B cell (primary cell): ENCODE measurements at regions not wholly inside any gene's neighbourhood (a gene's known extent, or its start where the extent isn't known, plus 50 kb on each side); places are given as distances from the start of the nearest gene placed in this dataset.

ENCODE experiments used
- ATAC-seq: fragments of 200-7000 bp; cut with Tn5 transposase; one replicate; pipeline ENCODE4 v1.10.0; 2021; ENCODE audit warnings: low read depth, mild to moderate bottlenecking, moderate number of reproducible peaks, moderate library complexity
- CTCF ChIA-PET: fragments of 350-600 bp; sonication (Branson Sonifier 250); formaldehyde crosslinking; loops from one replicate; lab custom pipeline; 2021; ENCODE audit warnings: antibody characterized with exemption, inconsistent platforms; lab: Charles Lee
- POLR2A ChIA-PET: fragments of 350-600 bp; sonication (Branson Sonifier 250); formaldehyde crosslinking; loops from one replicate; lab custom pipeline; 2021; ENCODE audit warnings: antibody characterized with exemption; lab: Charles Lee
- DNase-seq: peaks from one replicate; pipeline ENCODE4 v3.0.0; 2013
- H2AFZ ChIP-seq: 2 replicates; pipeline ENCODE4 v1.6.1; 2012; ENCODE audit warnings: mild to moderate bottlenecking, low read depth, low read length; ENCODE audit not compliant: insufficient read depth, poor library complexity, severe bottlenecking
- H3K27ac ChIP-seq, 2 donors: 1 replicate in 1 of 2; 2 replicates in 1 of 2; pipeline ENCODE4 v1.5.1; 2012 to 2013; ENCODE audit warnings: low read length in 2 of 2, mild to moderate bottlenecking in 2 of 2, moderate library complexity in 1 of 2
- H3K27me3 ChIP-seq, 4 experiments: fragments of 200-600 bp in 1 of 4; sonication (generic) in 1 of 4; replicated peaks in 1 of 4; 1 replicate in 2 of 4; 2 replicates in 2 of 4; pipeline versions ENCODE4 v1.6.1 to v1.7.0; 2013 to 2016; ENCODE audit warnings: low read length in 3 of 4, mild to moderate bottlenecking in 2 of 4, mixed read lengths in 1 of 4, moderate library complexity in 1 of 4; ENCODE audit not compliant: insufficient read depth in 4 of 4, control insufficient read depth in 3 of 4; ENCODE audit errors: control extremely low read depth in 1 of 4
- H3K36me3 ChIP-seq, 2 experiments: replicated peaks in 1 of 2; 1 replicate in 1 of 2; 2 replicates in 1 of 2; pipeline versions ENCODE4 v1.6.1 to v1.7.1; 2013; ENCODE audit warnings: low read length in 1 of 2; ENCODE audit not compliant: insufficient read depth in 2 of 2, control insufficient read depth in 1 of 2; ENCODE audit errors: control extremely low read depth in 1 of 2, extremely low read depth in 1 of 2
- H3K4me1 ChIP-seq, 2 donors: fragments of 200-600 bp in 1 of 2; sonication (generic) in 1 of 2; 1 replicate in 1 of 2; 2 replicates in 1 of 2; pipeline versions ENCODE4 v1.5.1 to v1.6.1; 2013 to 2017; ENCODE audit warnings: low read length in 2 of 2; ENCODE audit not compliant: control insufficient read depth in 2 of 2, insufficient read depth in 2 of 2
- H3K4me2 ChIP-seq: replicated peaks from 2 replicates; pipeline ENCODE3; 2012; ENCODE audit warnings: mild to moderate bottlenecking, low read depth, low read length; ENCODE audit not compliant: poor library complexity, severe bottlenecking
- H3K4me3 ChIP-seq, 5 experiments: fragments of 200-600 bp in 1 of 5; sonication (generic) in 1 of 5; 1 replicate in 3 of 5; 2 replicates in 2 of 5; pipeline versions ENCODE4 v1.5.1 to v1.7.0; 2011 to 2016; ENCODE audit warnings: low read length in 4 of 5, mild to moderate bottlenecking in 4 of 5, low read depth in 2 of 5, control low read depth in 1 of 5, moderate library complexity in 1 of 5; ENCODE audit not compliant: insufficient read depth in 1 of 5; ENCODE audit errors: control extremely low read depth in 1 of 5, extremely low read depth in 1 of 5
- H3K79me2 ChIP-seq: fragments of 200-600 bp; sonication (generic); one replicate; pipeline ENCODE4 v1.6.0; 2016; ENCODE audit warnings: low read length; ENCODE audit not compliant: control insufficient read depth, insufficient read depth
- H3K9ac ChIP-seq: fragments of 200-600 bp; sonication (generic); 2 replicates; pipeline ENCODE4 v1.6.1; 2017; ENCODE audit warnings: mild to moderate bottlenecking, low read length, moderate library complexity
- H3K9me3 ChIP-seq, 3 donors: one replicate each; pipeline versions ENCODE4 v1.6.1 to v1.7.1; 2013; ENCODE audit warnings: low read length in 2 of 3; ENCODE audit not compliant: control insufficient read depth in 2 of 3, insufficient read depth in 1 of 3; ENCODE audit errors: control extremely low read depth in 1 of 3
- H4K20me1 ChIP-seq: 2 replicates; pipeline ENCODE4 v1.6.0; 2012; ENCODE audit warnings: mild to moderate bottlenecking, low read length; ENCODE audit not compliant: insufficient read depth, control insufficient read depth, poor library complexity, severe bottlenecking
- H3K27ac Mint-ChIP-seq: one replicate; pipeline ENCODE4 v1.8.0; 2021; ENCODE audit warnings: mixed read lengths
- H3K27me3 Mint-ChIP-seq: one replicate; pipeline ENCODE4 v1.8.0; 2021; ENCODE audit warnings: mixed read lengths
- H3K4me1 Mint-ChIP-seq: one replicate; pipeline ENCODE4 v1.8.0; 2021; ENCODE audit warnings: mixed read lengths
- H3K4me3 Mint-ChIP-seq: one replicate; pipeline ENCODE4 v1.8.0; 2021; ENCODE audit warnings: mixed read lengths
- H3K9me3 Mint-ChIP-seq: one replicate; pipeline ENCODE4 v1.8.0; 2022; ENCODE audit warnings: mixed read lengths; ENCODE audit not compliant: insufficient read depth
- CTCF ChIP-seq: fragments of 200-600 bp; IDR thresholded peaks from one replicate; pipeline ENCODE4 v1.8.0; 2022; ENCODE audit warnings: antibody characterized with exemption, mild to moderate bottlenecking
- EZH2 ChIP-seq: IDR thresholded peaks from 2 replicates; pipeline ENCODE4 v1.6.1; 2012; ENCODE audit warnings: borderline replicate concordance, low read depth, mild to moderate bottlenecking, moderate library complexity, low read length; ENCODE audit not compliant: insufficient read depth, poor library complexity, severe bottlenecking
- WGBS: methylation state at CpG from one replicate; pipeline ENCODE4 v1.1.5; 2013; ENCODE audit warnings: missing lambda C conversion rate; ENCODE audit not compliant: insufficient coverage; 5-methylcytosine and 5-hydroxymethylcytosine counted together
- intact Hi-C: fragments of 100-400 bp; cut with micrococcal nuclease; formaldehyde crosslinking; loops from one replicate; pipeline ENCODE4 v1.10.0; 2022

GRCh38 chr7:71077743-71078476, 54.0 kb upstream of the GALNT17 start:
- POLR2A ChIA-PET: no interaction called here
- no peak overlapping the region for H3K27ac Mint-ChIP-seq
- 94% methylated on average over 34 of the region's 37 CpGs for WGBS

More at GRCh38 chr7:71077743-71078476, 54.0 kb upstream of the GALNT17 start:
- no peak overlapping the region for H3K4me3 Mint-ChIP-seq
- DNase-seq (no peak), ATAC-seq (no peak)
- TF ChIP-seq EZH2 (no peak), CTCF (no peak)
- Histone ChIP-seq H3K9ac (no peak overlapping the region), H3K27me3 (no peaks in the 10 kb centered on the region), H3K4me2 (no peak overlapping the region), H3K9me3 (peaks cover 0 to 30% (median 0%) of the 10 kb centered on the region in 3 donors), H3K4me3 (no peak overlapping the region), H3K4me1 (no peaks in the 10 kb centered on the region), H3K27ac (no peak overlapping the region), H3K36me3 (no peaks in the 10 kb centered on the region), H2AFZ (no peak overlapping the region), H3K79me2 (no peaks in the 10 kb centered on the region), H4K20me1 (no peaks in the 10 kb centered on the region)
- peaks cover 17% of the 10 kb centered on the region for H3K9me3 Mint-ChIP-seq
- intact Hi-C loops: no loop called here
- no peaks in the 10 kb centered on the region for H3K27me3 Mint-ChIP-seq
- CTCF ChIA-PET: no interaction called here
- no peaks in the 10 kb centered on the region for H3K4me1 Mint-ChIP-seq
